ENCODE measurements at regions not wholly inside any gene's neighbourhood (a gene's known extent, or its start where the extent isn't known, plus 50 kb on each side); places are given as distances from the start of the nearest gene placed in this dataset.

DNA sequence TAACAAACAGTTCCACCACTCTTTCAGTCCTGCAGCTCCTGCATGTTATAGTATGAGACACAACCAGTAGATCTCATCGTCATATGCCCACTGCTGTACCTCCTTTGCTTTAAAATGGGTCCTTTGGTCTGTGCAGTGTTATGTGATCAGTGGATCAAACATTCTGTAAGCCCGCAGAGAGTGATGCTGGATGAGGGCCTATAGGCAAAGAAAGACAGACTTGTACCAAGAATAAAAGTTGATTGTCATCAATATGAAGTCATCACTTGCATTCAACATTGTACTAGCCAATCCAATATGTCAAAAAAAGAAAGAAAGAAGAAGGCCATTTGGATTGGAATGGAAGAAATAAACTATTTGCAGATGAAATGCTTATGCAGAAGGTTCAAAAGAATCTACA is 79.8 kb upstream of the PHYHIPL start:
- Mint-ChIP-seq H3K4me1 (ENCODE audit: unreplicated experiment) (peaks cover 36% of the 10 kb centered on the region), H3K27me3 (no peaks in the 10 kb centered on the region), H3K9me3 (no peaks in the 10 kb centered on the region), H3K36me3 (no peaks in the 10 kb centered on the region), H3K4me3 (no peak overlapping the region), H3K27ac (no peak overlapping the region)
- DNase-seq (ENCODE audit: extremely low spot score, unreplicated experiment), result no peak
- TF ChIP-seq, protein P1, sequence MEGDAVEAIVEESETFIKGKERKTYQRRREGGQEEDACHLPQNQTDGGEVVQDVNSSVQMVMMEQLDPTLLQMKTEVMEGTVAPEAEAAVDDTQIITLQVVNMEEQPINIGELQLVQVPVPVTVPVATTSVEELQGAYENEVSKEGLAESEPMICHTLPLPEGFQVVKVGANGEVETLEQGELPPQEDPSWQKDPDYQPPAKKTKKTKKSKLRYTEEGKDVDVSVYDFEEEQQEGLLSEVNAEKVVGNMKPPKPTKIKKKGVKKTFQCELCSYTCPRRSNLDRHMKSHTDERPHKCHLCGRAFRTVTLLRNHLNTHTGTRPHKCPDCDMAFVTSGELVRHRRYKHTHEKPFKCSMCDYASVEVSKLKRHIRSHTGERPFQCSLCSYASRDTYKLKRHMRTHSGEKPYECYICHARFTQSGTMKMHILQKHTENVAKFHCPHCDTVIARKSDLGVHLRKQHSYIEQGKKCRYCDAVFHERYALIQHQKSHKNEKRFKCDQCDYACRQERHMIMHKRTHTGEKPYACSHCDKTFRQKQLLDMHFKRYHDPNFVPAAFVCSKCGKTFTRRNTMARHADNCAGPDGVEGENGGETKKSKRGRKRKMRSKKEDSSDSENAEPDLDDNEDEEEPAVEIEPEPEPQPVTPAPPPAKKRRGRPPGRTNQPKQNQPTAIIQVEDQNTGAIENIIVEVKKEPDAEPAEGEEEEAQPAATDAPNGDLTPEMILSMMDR (conservative IDR thresholded peaks at IDR 0.05), result no peak

DNA sequence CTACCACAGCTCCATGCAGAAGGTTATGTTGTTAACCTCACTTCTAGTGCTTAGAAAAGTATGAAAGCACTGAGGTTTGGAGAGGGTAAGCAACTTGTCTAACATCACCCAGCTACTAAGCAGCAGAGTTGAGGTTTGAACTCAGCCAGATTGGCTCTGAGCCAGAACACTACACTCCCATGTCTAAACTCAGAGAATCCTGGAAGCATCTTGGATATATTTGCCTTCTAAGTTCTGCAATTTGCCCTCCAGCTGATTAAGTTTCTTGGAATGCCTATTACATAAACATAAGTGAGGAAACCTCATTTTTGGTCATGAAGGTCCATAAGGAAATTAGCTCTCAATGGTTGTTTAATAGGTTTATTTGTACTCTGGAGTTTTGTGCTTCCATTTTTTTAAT is 78.1 kb upstream of the PHYHIPL start:
- H3K4me3 Mint-ChIP-seq, result peak overlapping the region; percentile 53
- no peaks in the 10 kb centered on the region for H3K9me3 Mint-ChIP-seq
- peak overlapping the region; percentile 13 for H3K27ac Mint-ChIP-seq
- no peak for DNase-seq (ENCODE audit: extremely low spot score, unreplicated experiment)
- H3K36me3 Mint-ChIP-seq, result no peaks in the 10 kb centered on the region
- H3K27me3 Mint-ChIP-seq, result no peaks in the 10 kb centered on the region
- TF ChIP-seq, protein P1 (conservative IDR thresholded peaks at IDR 0.05), result no peak
- peaks cover 19% of the 10 kb centered on the region for H3K4me1 Mint-ChIP-seq (ENCODE audit: unreplicated experiment)

DNA sequence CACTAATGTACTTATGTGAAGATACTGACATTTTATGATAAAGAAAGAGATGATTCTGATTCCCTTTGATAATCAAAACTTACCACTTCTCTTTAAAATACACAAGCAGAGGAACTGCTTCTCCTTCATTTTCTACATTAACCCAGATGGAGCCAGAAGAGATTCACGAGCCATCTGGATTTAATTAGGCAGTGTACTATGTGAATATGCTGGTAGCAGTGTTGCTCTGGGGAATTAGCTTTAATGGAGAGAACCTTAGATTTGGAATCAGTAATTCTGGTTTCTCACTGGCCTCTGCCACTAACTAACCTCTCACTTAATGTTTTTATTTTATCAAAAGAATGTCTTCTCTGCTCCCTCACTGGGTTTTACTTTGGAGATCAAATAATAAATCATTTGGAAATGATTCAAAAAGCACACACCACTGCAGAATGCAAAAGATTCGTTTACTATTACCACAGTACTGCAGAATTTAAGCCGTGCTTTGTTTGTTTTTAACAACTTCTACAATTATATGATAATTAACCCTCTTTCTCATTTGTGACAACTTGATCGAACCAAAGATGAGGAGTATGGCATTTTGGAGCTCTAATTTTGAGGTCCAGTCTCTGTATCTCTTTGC is 77.5 kb upstream of the PHYHIPL start:
- DNase-seq (ENCODE audit: extremely low spot score, unreplicated experiment), result no peak
- H3K4me3 Mint-ChIP-seq, result peak overlapping the region; percentile 53
- TF ChIP-seq, protein P1 (conservative IDR thresholded peaks at IDR 0.05), result no peak
- H3K9me3 Mint-ChIP-seq, result no peaks in the 10 kb centered on the region
- H3K27ac Mint-ChIP-seq, result peak overlapping the region; percentile 13
- no peaks in the 10 kb centered on the region for H3K27me3 Mint-ChIP-seq
- H3K4me1 Mint-ChIP-seq (ENCODE audit: unreplicated experiment), result peaks cover 18% of the 10 kb centered on the region
- no peaks in the 10 kb centered on the region for H3K36me3 Mint-ChIP-seq

DNA sequence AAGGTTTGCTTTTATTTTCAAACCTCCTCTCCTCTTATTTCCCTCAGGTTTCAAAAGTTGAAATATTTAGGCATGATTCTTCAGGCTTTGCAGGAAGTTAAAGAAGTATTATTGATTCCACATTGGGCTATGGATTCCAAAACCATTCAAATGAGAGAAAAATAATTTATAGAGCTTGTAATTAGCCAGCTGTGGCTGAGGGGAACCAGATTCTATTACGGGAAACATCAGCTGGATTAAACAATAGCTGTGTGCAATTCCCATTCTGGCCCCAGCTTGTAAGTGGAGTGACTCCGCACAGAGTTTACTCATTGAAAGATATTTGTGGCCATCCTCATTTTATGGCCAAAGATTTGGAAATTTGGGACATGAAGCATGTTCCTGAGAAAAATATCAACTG is 77.0 kb upstream of the PHYHIPL start:
- no peaks in the 10 kb centered on the region for H3K36me3 Mint-ChIP-seq
- no peak for DNase-seq (ENCODE audit: extremely low spot score, unreplicated experiment)
- no peak overlapping the region for H3K4me3 Mint-ChIP-seq
- TF ChIP-seq, protein P1 (conservative IDR thresholded peaks at IDR 0.05), result no peak
- H3K9me3 Mint-ChIP-seq, result no peaks in the 10 kb centered on the region
- peaks cover 18% of the 10 kb centered on the region for H3K4me1 Mint-ChIP-seq (ENCODE audit: unreplicated experiment)
- no peak overlapping the region for H3K27ac Mint-ChIP-seq
- H3K27me3 Mint-ChIP-seq, result no peaks in the 10 kb centered on the region

DNA sequence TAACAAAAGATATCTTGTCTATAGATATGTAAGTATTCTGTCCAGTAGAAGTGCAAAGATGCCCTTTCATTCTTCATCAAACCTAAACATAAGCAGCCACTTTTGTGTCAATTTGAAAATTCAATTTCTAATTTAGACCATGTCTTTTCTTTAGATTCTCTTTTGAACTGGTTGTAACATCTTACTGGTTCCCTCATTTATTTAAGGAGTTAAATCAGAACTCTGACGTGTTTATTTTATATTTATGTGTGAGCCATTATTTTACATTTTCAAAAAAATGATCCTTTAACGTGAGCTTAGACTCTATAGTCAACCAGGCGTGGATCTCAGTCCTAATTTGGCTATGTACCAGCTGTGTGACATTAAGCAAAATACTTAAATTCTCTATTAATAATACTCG is 74.0 kb upstream of the PHYHIPL start:
- no peak for DNase-seq (ENCODE audit: extremely low spot score, unreplicated experiment)
- TF ChIP-seq, protein P1 (conservative IDR thresholded peaks at IDR 0.05), result no peak
- Mint-ChIP-seq H3K27me3 (no peaks in the 10 kb centered on the region), H3K36me3 (no peaks in the 10 kb centered on the region), H3K4me3 (no peak overlapping the region), H3K9me3 (no peaks in the 10 kb centered on the region), H3K4me1 (ENCODE audit: unreplicated experiment) (peaks cover 22% of the 10 kb centered on the region), H3K27ac (no peak overlapping the region)

DNA sequence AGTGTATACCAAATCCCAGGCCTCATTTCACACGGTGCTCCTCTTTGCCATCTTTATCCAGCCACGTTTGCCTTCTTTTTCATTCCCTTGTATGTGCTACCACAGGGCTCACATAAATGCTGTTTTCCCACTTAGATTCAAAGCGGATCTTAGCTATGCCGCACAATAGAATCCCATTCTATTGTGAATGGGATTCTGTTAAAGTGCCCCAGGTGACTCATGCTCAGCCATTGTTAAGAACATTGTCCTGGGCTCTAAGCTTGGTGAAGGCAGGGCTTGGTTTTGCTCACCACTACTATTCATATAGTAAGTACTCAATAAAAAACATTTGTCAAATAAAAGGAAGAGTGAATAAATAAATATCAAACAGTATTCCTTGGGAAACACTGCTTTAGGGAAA is 72.3 kb upstream of the PHYHIPL start:
- Mint-ChIP-seq H3K4me1 (ENCODE audit: unreplicated experiment) (peaks cover 23% of the 10 kb centered on the region), H3K36me3 (no peaks in the 10 kb centered on the region), H3K9me3 (no peaks in the 10 kb centered on the region), H3K4me3 (no peak overlapping the region), H3K27me3 (no peaks in the 10 kb centered on the region), H3K27ac (no peak overlapping the region)
- TF ChIP-seq, protein P1 (conservative IDR thresholded peaks at IDR 0.05), result no peak
- no peak for DNase-seq (ENCODE audit: extremely low spot score, unreplicated experiment)
